Osteocyte (in vitro differentiated cells): ENCODE measurements at regions not wholly inside any gene's neighbourhood (a gene's known extent, or its start where the extent isn't known, plus 50 kb on each side); places are given as distances from the start of the nearest gene placed in this dataset.

Experiments used
- DNase-seq: peaks from one replicate; pipeline ENCODE4 v3.0.0; 2021; ENCODE audit warnings: mixed read lengths; ENCODE audit not compliant: unreplicated experiment; ENCODE audit errors: extremely low spot score
- H3K27ac Mint-ChIP-seq: one replicate; pipeline ENCODE4 v1.8.0; 2021; ENCODE audit warnings: mild to moderate bottlenecking, mixed read lengths; ENCODE audit not compliant: unreplicated experiment
- H3K27me3 Mint-ChIP-seq: one replicate; pipeline ENCODE4 v1.8.0; 2021; ENCODE audit warnings: mixed read lengths; ENCODE audit not compliant: unreplicated experiment
- H3K36me3 Mint-ChIP-seq: one replicate; pipeline ENCODE4 v1.8.0; 2021; ENCODE audit warnings: mixed read lengths; ENCODE audit not compliant: unreplicated experiment
- H3K4me1 Mint-ChIP-seq: one replicate; pipeline ENCODE4 v1.8.0; 2021; ENCODE audit warnings: mixed read lengths; ENCODE audit not compliant: unreplicated experiment
- H3K4me3 Mint-ChIP-seq: one replicate; pipeline ENCODE4 v1.8.0; 2021; ENCODE audit warnings: mild to moderate bottlenecking, moderate library complexity, mixed read lengths; ENCODE audit not compliant: unreplicated experiment
- H3K9me3 Mint-ChIP-seq: one replicate; pipeline ENCODE4 v1.8.0; 2021; ENCODE audit warnings: mixed read lengths; ENCODE audit not compliant: unreplicated experiment
- TF ChIP-seq, protein P1 (sequence below): fragments of 200-600 bp; sonication (generic); IDR thresholded peaks from 2 replicates; pipeline ENCODE4 v1.5.0; 2021; ENCODE audit warnings: antibody characterized with exemption, mild to moderate bottlenecking, moderate library complexity

DNA sequence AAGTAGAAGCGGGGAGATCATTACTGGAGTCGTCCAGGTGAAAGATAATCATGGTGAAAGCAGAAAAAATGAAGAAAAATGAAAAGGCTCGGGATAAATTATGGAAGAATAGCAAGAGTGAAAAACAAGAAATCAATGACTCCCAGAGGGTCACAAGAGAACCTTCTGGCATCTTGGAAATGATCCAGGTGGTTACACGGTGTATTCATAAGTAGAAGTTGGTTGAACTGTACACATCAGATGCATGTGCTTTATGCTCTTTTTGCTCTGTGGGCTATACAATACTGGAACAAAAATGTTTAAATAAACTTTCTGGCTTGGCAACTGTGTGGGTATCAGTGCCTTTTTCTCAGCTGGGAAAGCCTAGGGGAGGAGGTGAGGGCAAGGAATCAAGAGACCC lies 348.9 kb downstream of the RND3 start:
- Mint-ChIP-seq H3K27ac (peak overlapping the region; percentile 77), H3K9me3 (no peaks in the 10 kb centered on the region), H3K36me3 (no peaks in the 10 kb centered on the region), H3K4me1 (peaks cover 69% of the 10 kb centered on the region), H3K4me3 (no peak overlapping the region), H3K27me3 (no peaks in the 10 kb centered on the region)
- TF ChIP-seq, protein P1, sequence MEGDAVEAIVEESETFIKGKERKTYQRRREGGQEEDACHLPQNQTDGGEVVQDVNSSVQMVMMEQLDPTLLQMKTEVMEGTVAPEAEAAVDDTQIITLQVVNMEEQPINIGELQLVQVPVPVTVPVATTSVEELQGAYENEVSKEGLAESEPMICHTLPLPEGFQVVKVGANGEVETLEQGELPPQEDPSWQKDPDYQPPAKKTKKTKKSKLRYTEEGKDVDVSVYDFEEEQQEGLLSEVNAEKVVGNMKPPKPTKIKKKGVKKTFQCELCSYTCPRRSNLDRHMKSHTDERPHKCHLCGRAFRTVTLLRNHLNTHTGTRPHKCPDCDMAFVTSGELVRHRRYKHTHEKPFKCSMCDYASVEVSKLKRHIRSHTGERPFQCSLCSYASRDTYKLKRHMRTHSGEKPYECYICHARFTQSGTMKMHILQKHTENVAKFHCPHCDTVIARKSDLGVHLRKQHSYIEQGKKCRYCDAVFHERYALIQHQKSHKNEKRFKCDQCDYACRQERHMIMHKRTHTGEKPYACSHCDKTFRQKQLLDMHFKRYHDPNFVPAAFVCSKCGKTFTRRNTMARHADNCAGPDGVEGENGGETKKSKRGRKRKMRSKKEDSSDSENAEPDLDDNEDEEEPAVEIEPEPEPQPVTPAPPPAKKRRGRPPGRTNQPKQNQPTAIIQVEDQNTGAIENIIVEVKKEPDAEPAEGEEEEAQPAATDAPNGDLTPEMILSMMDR, result no peak
- no peak for DNase-seq

DNA sequence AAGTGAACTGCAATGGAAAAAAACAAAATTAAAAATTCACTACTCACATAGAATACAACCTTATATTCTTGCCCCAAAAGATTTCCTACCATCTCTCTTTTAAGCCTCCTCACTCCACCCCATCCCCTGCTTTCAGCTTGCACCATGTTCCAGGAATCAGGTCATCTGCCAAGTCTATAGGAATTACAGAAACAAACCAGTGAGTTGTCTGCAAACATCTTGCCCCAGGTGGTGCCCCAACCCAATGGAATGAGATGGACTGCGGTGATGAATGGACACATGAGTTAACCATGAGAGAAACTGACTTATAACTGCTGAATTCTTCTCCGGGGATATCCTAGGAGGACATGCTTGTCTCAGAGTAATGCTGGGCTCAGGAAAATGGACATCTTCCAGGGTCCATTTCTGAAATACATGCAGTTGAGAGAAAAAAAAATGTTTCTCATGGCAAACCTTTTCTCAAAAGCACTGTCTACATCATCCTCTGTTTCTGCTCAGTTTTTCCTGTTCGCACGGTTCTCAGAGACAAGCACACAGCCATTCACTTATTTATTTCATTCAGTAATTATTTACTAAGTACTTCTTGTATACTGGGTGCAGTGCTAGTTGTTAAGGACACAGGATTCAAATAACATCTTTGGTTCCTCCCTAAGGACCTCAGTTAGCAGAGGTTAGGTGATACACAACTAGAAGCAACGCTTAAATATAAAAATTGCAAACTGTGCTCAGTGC lies 350.0 kb downstream of the RND3 start:
- peaks cover 65% of the 10 kb centered on the region for H3K4me1 Mint-ChIP-seq
- no peaks in the 10 kb centered on the region for H3K36me3 Mint-ChIP-seq
- no peak for DNase-seq
- peak overlapping the region; percentile 29 for H3K27ac Mint-ChIP-seq
- TF ChIP-seq, protein P1, result no peak
- no peaks in the 10 kb centered on the region for H3K9me3 Mint-ChIP-seq
- H3K4me3 Mint-ChIP-seq, result no peak overlapping the region
- no peaks in the 10 kb centered on the region for H3K27me3 Mint-ChIP-seq

DNA sequence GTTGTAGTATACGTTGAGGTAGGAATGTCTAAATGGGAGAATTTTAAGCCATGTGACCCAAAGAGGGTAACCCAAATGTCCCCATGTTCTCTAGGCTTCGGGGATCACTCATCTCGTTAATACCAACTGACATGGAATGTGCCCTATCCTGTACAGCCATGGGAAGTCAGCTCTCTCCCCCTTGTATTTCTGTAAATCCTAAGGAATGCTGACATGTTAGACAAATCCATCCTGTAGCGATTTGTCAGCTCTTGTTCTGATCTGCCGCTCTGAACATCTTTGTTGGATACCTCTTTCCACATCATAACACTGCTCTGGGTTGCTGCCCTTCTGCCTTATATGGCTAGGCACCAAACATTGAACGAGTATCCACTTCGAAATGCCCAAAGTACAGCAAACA lies 350.6 kb downstream of the RND3 start:
- Mint-ChIP-seq H3K27ac (peak overlapping the region; percentile 29), H3K4me3 (no peak overlapping the region), H3K4me1 (peaks cover 61% of the 10 kb centered on the region), H3K36me3 (no peaks in the 10 kb centered on the region), H3K27me3 (no peaks in the 10 kb centered on the region), H3K9me3 (no peaks in the 10 kb centered on the region)
- TF ChIP-seq, protein P1, result no peak
- DNase-seq, result no peak

DNA sequence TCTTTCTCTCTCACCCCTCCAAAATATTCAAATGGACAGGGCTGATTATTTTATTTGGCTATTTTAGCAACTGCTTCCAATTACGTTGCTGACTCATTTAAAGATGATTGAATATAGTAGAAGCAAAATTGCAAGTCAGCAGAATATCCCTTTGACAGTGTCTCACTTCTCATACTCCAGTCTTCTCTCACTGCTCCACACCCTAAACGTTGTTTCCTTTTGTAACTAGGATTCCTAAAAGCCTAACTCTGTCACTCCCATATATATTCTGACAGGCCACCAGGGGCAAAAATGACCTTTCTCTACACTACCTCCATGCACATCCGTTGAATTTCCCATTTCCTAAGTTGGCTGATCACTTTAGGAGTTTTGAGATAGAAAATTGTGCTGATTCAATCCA lies 351.1 kb downstream of the RND3 start:
- peaks cover 56% of the 10 kb centered on the region for H3K4me1 Mint-ChIP-seq
- DNase-seq, result no peak

DNA sequence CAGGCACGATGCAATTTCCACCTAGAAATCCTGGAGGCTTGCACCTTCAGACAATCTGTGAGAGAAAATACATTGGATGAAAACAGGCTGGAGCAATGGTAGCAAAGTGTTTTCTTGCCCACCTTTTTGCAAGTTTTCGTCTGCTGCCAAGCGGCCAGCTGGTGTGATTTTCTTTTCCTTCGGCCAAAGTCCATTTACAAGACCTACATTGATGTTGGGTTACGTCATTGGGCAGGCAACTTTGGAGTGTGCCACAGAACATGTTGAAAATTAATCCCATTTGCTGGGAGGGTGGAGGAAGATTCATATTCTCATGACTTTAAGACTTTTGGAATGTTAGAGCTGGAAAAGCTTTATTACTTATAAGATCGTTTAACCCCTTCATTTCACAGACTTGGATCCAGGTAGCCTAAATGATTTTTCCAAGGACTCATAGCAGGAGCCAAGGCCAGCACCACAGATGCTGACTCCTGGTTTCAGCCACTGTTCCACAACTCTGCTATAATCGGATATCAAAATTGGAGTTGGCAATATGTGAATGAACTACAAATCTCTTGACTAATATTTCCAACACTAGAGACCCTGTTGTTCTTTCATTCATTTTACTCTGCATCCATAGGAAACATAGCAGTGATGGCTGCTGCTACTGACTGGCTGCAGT lies 352.1 kb downstream of the RND3 start:
- no peak overlapping the region for H3K27ac Mint-ChIP-seq
- no peak overlapping the region for H3K4me3 Mint-ChIP-seq
- no peaks in the 10 kb centered on the region for H3K27me3 Mint-ChIP-seq
- H3K4me1 Mint-ChIP-seq, result peaks cover 51% of the 10 kb centered on the region
- no peaks in the 10 kb centered on the region for H3K9me3 Mint-ChIP-seq
- H3K36me3 Mint-ChIP-seq, result no peaks in the 10 kb centered on the region
- TF ChIP-seq, protein P1, result no peak
- no peak for DNase-seq

More for the DNA sequence above, 351.1 kb downstream of the RND3 start:
- H3K27me3 Mint-ChIP-seq, result no peaks in the 10 kb centered on the region
- H3K27ac Mint-ChIP-seq, result no peak overlapping the region
- TF ChIP-seq, protein P1, result no peak
- no peak overlapping the region for H3K4me3 Mint-ChIP-seq
- no peaks in the 10 kb centered on the region for H3K36me3 Mint-ChIP-seq
- H3K9me3 Mint-ChIP-seq, result no peaks in the 10 kb centered on the region
